HCEC 1CT (cell line): ENCODE measurements at regions not wholly inside any gene's neighbourhood (a gene's known extent, or its start where the extent isn't known, plus 50 kb on each side); places are given as distances from the start of the nearest gene placed in this dataset.
"Not testable (repeated sequence)": the region's sequence is repeated elsewhere in the genome, so short reads cannot be mapped to it uniquely, and the experiment has no call there.

Source experiments
- DNase-seq: peaks from one replicate; pipeline ENCODE4 v3.0.0-alpha.2; 2017

DNA sequence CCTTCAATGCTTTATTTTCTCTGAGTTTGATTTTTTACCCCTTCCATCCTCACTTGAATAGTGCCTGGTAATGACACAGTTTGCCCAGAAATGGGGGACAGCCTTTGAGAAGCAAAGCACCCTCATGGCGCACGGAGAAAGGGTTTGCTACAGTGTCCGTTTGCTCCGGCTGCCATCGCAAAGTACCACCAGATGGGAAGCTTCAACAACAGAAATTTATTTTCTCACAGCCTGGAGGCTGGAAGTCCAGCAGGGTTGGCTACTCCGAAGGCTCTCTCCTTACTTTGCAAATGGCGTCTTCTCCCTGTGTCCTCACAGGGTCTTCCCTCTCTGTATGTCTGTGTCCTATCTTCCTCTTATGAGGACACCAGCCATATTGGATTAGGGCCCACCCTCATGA, 327.7 kb upstream of the KAZN start:
- no peak for DNase-seq

DNA sequence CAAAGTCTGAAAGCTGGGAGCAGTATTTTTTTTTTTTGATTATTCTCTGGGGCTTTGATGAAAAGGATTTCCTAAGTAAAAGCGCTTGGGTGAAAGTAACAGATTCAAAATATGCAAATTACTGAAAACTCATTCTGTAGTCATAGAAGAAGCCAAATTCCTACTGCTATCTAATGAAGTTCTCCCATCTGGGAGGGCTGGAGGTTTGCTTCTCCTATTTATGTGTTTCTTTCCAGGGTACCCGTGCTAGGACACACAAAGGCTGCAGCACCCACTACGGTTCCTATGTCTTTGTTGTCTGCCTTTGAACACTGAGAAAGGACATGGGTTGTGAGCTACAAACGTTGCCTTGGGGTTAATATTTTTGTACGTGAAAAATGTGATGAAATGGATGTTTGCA, 324.7 kb upstream of the KAZN start:
- DNase-seq = no peak

DNA sequence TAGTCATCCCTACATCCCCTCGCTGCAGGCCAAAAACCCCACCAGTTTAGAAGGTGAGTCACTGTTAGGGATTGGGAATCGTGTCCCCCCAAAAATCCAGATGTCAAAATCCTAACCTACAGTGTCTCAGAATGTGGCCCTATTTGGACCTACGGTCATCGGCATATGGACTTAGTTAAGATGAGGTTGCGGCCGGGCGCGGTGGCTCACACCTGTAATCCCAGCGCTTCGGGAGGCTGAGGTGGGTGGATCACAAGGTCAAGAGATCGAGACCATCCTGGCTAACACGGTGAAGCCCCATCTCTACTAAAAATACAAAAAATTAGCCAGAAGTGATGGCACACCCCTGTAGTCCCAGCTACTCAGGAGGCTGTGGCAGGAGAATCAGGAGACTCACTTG, 318.6 kb upstream of the KAZN start:
- DNase-seq = not testable (repeated sequence)

DNA sequence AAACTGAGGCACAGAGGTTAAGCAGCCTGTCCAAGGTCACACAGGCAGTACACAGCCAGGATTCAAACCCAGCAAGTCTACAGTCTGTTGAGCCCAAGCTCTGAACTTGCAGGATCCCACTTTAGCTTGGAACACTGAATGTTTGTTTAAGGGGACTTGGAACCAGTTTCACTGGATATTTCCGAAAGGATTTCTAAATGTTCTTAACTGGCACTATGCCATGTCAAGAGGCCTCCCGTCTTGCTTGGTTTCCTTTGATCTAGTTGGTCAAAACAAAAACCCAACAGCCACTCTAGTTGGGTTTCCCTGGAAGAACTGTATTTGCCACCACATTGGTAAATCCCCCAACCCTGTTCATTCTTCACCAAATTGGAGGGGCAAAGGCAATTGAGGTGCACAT, 317.6 kb upstream of the KAZN start:
- no peak for DNase-seq

DNA sequence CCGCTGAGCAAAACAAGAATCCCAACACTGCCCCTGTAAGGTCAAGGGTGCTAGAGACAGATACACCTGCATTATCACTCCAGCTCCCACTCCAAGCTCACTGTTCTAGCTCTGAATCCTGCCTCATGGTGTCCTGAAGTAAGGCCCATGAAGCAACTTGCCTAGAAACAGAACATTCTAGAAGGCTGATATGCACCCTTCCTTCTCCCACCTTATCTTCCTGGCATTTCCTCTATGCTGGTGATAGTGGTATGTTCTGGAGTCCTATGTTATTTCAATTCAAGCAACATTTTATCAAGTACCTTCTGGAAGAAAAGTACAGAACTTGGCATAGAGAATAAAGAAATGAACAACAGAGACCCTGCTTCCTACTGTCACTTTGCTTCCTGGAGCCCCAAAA, 317.1 kb upstream of the KAZN start:
- no peak for DNase-seq

DNA sequence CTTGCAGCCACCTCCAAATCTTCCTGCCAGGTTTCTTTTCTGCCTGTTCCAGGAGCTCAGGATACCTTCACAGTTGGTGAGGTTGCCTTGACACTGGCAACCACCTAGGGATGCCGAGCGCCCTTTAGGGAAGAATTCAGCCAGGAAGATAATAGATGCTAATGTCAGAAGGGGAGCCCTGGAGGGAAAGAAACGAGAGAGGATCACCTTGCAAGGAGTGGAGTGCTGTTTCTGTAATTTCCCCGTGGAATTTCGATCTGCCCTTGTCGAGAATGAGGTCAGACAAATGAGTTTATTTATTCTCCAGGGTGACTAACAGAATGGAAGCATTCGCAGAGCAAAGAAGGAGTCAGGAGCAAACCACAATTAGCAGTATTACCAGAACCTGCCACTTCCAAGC, 315.8 kb upstream of the KAZN start:
- DNase-seq = no peak

DNA sequence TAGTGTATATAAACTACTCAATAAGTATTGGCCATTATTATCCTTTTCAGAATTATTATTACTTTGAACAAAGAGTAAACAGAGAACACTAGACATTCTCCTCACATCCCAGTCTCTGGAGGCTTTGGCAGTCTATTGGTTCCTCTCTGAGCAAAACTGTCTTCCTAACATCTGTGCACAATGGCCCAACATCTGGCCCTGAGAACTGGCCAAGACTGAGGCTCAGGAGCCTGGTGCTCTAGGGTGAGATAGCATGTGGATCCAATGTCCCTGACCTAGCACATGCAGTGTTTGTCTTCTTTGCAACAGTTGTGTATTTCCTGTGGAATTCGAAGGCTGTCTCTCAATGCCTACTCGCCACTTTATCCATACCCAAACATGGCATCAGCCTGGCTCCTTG, 313.2 kb upstream of the KAZN start:
- DNase-seq = no peak

DNA sequence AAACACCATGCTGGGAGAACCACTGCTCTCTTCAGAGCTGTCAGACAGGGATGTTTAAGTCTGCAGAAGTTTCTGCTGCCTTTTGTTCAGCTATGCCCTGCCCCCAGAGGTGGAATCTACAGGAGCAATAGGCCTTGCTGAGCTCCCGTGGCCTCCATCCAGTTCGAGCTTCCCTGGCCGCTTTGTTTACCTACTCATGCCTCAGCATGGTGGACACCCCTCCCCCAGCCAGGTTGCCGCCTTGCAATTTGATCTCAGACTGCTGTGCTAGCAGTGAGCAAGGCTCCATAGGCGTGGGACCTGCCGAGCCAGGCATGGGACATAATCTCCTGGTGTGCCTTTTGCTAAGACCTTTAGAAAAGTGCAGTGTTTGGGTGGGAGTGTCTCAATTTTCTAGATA, 307.3 kb upstream of the KAZN start:
- not testable (repeated sequence) for DNase-seq

DNA sequence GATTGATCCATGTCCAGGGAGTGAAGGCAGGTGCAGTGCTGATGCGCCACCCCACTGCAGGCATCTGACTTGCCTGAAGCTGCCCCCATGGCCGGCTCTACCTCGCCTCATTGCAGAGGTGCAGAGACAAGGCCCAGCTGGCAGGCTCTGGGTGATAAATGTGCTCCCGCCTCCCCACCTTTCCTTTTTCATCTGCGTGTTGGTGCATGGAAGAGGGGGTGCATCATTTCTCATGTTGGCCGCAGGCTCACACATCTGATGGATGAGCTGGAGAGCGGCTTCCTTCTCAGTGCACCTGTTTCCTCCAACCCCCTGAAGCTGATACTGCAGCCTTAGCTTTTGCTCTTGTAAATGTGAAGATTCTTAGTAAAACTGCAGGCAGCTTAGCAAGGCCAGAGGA, 306.0 kb upstream of the KAZN start:
- DNase-seq = no peak

DNA sequence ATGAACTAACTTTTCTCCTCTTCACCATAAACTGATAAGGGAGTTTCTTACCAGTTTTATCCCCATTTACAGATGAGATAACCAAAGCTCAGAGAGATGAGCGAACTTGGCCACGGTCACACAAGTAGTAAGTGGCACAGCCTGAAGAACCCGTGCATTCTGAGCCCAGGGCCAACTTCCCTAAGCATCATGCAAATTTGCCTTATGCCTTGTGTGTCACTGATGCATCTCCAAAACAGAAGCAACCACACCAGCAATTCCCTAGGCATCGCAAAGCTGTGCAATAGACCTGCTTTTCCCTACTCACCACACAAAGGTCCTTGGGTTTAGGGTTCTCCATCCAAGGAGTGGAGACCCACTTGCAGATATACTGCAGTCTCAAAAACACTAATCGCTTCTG, 304.5 kb upstream of the KAZN start:
- DNase-seq = no peak

DNA sequence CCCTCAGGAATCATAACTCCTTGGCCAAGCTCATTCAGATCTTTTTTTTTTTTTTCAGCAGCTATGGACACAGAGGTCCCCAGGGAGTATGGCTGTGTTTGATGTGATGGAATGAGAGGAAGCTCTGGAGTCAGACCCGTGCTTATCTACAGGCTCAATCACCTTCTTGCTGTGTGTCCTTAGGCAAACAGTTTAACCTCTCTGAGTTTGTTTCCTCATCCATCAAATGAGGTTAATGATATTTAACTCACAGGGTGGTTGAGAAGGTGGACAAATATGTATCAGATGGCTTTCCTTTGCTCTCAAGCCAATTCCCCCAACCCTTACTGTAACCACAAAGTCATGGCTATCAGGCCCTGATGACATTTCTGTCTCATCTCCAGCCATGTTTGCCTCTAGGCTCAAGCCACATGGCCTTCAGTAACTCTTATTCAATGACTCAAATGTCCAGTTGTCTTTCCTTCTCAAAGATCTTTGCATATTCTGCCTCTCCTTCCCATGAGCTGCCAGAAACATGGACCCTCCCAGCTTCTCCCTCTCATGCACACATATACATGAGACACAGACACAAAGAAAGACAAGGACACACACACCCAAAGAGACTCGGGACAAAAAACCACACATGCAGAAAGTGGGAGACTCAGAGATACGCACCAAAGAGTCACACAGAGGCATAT, 303.5 kb upstream of the KAZN start:
- DNase-seq = no peak

DNA sequence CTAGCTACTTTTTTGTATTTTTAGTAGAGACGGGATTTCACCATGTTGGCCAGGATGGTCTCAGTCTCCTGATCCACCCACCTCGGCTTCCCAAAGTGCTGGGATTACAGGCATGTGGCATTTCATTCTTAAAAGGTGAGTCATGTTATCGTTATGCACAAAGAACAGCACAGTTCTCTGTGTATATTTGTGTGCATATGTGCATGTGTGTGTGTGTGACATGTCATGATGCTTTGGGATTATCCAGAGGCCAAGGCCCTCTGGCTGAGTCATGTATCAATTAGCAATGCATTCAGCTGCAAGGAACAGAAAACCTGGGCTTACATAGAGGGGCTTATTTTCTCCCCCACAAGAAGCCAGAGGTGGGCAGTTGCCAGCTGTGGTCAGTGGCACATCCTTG, 301.7 kb upstream of the KAZN start:
- DNase-seq = no peak

DNA sequence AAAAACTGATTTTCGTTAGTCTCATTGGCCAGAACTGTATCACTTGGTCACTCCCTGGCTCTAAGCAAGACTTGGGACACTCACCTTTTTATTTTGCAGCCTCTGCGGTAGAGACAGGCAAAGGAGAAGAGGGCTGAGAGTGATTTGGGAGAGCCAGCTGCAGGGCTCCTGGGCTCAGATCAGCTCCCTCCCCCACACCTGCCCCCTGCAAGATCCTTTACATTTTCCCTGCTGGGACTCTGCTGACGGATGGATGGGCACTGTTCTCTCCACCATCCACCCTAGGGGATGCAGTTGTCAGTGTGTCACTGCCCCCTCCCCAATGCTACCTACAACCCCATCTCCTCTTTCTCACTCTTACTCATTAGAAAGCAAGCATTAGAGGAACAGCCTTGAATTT, 301.1 kb upstream of the KAZN start:
- no peak for DNase-seq

DNA sequence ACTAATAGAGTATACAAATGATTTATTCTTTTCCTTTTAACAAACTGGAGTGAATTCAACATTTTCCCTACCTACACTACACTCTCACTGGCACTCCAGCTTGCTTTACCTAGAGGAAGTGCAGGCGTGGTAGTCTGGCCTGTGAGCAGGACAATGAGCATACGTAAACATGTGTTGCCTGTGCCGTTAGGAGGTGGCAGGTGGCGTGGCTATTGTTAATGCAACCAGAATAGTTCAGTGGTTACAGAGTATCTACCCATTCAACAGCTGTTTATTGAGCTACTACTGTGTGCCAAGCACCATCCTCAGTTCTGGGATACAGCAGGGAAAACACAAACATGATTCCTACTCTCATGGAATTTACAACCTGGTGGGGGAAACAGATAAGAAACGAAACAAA, 299.7 kb upstream of the KAZN start:
- no peak for DNase-seq

DNA sequence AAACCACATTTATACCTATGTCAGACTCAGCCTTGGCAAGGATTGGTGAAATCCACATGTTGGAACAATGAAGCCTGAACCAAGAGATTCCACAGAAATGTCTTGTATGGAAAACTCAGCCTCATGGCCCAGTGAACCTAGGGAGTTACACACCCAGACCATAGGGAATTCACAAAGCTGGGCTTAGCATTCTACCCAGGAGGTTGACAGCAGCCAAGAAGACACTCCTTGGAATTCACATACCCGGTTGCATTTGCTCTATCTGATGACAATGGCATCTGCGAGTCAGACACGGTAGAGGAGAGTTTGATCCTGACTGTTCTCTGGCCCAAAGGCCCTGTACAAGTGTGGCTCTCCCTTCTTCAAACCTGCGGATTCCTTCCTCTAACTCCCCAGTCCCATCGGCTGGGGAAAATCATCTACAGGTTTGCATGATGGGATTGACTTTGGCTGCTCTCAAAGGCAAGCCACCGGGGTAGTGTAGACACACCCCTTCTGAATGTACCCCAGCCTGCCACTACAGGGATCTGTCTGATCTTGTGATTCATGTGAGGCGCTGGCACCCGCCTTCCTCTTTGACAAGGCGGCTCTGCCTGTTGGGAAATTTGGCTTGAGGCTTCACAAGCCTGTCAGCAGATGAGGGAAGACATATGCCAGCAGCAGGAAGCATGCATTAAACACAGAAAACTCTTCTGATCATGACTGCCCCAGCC, 297.3 kb upstream of the KAZN start:
- DNase-seq = no peak

DNA sequence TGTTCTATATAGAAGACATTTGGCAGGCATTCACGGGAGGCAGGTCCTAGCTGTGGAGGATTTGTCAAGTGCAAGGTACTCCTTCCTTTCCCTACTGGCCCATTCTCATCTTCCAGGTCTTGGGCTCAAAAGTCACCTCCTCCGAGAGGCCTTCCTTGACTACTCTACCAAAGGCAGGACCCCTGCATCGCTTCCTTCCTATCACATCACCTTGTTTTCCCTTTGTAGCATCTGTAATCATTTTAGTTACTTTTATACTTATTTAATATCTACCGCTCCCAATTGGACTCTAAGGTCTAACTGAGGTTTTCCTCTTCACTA, 296.8 kb upstream of the KAZN start:
- DNase-seq = no peak

DNA sequence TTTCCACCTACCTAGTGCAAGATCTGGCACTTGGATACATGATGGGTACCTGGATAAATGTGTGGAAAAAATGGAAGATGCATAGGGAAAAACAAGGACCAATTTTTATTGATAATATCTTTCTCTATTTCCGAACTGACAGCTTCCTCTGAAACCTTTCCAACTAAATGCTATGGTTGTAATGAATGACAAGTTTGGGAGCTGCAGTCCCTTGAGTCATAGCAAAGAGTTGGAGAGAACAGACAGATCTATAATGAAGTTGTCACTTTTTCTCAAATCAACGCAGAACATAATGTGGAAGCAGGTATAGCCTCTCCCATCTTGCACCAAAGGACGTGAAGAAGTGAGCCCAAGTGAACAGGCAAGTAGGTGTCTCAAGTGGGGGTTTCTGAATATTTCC, 296.5 kb upstream of the KAZN start:
- no peak for DNase-seq

DNA sequence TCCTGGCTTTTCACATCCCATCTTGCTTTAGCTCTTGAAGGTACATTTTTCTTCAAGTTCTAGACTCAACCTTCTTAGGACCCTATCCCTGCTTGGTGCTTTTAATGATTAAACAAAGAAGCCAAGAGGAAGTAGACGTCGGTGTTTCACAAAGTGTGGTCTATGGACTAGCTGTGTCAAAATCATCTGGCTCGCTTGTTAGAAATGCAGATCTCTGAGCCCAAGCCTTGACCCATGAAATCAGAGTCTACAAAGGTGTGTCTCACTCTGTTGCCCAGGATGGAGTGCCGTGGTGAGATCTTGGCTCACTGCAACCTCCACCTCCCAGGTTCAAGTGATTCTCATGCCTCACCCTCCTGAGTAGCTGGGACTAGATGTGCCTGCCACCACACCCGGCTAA, 295.5 kb upstream of the KAZN start:
- DNase-seq = no peak

DNA sequence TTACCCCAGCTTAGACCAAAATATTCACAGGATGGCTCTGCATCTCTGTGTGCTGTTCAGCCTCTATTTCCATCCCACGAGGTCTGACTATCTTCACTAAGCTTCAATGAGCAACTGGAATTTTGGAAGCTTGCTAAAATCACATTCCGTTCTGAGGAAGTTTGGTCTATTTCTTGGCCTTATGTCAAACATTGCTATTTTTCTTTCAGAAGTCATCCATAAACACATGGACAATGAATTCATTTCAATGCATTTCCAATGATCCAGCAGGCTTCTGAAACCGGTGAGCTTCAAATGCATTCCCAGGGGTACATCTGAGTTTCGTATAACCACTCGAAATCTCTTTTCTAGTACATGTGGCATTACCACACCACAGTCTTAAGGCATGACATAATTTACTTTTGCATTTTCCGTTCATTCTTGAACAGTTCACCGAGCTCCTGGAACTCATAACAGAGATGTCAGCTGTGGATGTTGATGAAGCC, 294.1 kb upstream of the KAZN start:
- no peak for DNase-seq

DNA sequence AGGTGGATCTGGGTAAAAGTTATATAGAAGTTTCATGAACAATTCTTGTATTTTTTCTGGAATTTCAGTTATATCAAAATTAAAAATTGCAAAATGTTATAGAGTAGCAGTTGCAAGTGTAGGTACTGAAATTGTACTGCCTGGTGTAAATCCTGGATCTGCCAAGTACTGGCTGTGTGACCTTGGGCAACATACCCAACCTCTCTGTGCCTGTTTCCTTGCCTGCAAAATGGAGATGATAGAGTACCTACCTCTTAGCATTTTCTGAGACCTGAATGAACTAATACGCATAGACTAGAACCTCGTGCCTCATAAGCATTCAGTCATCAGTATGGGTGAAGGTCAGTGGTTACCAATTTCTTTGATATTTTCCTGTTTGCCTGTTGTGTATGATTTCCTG, 290.0 kb upstream of the KAZN start:
- DNase-seq = no peak

DNA sequence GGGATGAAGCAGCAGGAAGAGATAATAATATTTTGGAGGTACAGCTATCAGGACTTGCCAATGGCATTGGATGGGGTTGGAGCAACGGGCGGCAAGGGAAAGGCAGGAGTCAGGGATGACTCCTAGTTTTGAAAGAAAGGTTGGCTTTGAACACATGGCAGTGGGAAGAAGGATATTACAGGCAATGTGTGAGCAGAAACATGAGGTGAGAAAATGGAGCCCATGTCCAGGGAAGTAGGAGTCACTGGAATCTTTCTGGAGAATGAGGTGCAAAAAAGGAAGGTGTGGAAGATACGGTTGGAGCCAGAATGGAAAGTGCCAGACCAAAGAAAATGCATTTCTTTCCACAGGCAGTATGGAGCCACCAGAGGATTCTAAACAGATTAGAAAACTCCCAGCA, 288.5 kb upstream of the KAZN start:
- DNase-seq = no peak

DNA sequence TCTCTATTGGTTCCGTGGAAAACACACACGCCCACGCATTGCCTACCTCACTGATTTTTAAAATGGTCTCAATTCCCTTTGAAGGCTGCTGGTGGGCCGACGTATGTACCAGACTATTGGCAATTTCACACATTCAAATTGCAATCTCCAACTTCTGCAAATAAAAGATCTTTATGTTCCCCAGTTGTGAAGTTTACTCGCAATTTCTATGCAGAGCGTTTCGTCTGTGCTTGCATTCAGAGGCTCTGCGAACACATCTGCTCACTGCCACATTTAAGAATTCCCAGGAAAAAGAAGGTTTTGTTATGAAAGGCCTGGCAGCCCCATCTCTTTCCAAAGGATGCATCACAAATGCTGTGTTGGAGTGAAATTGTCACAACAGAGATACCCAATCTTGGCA, 288.0 kb upstream of the KAZN start:
- DNase-seq = no peak

DNA sequence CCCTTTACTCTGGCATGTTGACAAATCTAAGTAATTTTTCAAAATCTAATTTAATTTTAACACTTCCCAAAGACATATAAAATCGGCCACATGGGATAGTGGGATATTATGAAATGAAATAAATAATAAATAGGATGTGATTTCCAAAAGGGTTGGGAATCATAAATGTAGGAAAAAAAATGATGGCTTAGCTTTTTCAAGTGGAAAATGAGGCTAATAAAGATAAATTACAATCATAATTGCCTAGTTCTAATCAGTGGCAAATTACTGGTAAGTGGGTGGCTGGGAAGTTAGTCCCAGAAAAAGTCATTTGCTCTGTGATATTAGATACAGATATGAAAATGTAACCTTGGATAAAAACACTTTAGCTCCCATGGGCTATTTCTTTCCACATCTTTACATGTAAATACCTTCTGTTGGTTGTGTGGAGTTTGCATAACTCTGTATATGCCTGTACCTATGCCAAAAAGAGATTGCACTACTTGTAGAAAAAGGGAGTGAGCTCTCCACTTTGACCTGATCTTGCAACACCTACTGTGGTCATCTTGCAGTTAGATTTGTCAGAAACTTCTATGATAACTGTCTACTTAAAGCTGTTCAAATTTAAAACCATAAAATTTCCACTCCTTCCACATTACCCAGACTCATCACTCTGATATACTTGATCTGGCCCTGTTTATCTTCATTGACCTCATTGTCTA, 284.6 kb upstream of the KAZN start:
- DNase-seq = no peak

DNA sequence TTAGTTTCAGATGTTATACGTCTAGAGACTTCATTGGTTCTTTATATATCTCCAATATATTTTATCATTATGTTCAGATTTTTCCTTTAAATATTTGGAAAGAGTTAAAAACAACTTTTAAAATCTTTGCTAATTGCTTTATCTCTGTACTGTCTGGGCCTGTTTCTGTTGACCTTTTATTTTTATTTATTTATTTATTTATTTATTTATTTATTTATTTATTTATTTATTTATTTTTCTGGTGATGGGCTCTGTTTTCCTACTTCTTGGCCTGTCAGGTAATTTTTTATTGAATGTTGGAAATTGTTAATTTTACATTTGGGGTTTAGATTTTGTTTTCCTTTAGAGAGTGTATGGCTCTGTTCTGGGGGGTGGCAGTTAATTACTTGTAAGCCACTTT, 279.7 kb upstream of the KAZN start:
- DNase-seq = no peak

DNA sequence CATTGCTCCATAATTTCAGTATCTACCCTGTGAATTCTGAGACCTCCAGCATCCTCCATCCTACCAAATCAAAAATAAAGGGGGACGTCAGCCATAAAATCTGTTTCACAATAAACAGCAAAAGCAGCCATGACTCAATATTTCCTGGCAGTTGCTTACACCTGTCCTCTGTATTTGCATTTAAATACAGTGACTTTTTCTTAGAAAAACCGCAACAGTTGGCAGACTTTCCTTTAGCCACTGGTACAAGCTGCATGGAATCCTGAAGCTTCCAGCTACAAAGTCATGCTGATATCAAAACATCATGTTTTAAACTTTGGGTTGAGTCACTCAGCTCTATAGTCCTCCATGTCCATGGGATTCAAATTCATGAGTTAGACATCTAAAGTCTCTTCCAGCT, 278.0 kb upstream of the KAZN start:
- DNase-seq = no peak
